Tongue (tissue), 1 donor: ENCODE measurements at regions not wholly inside any gene's neighbourhood (a gene's known extent, or its start where the extent isn't known, plus 50 kb on each side); places are given as distances from the start of the nearest gene placed in this dataset.
"Not testable (repeated sequence)": the region's sequence is repeated elsewhere in the genome, so short reads cannot be mapped to it uniquely, and the experiment has no call there.

Experiments
- DNase-seq: peaks from one replicate; pipeline ENCODE4 v3.0.0-alpha.2; 2015

- DNase-seq: not testable (repeated sequence)
Observed at GRCh38 chr20:30899370-30900079, 357.9 kb upstream of the DEFB115 start.

GRCh38 chr20:30900080-30900719 is 357.3 kb upstream of the DEFB115 start:
- not testable (repeated sequence) for DNase-seq

- DNase-seq: not testable (repeated sequence)
Observed at GRCh38 chr20:30905231-30905630, 352.2 kb upstream of the DEFB115 start.

GRCh38 chr20:30910937-30911725 is 346.3 kb upstream of the DEFB115 start:
- no peak for DNase-seq

GRCh38 chr20:30911832-30912660 is 345.4 kb upstream of the DEFB115 start:
- DNase-seq: not testable (repeated sequence)

- not testable (repeated sequence) for DNase-seq
Observed at GRCh38 chr20:30912661-30913026, 344.8 kb upstream of the DEFB115 start.

- not testable (repeated sequence) for DNase-seq
Observed at GRCh38 chr20:30916404-30916803, 341.1 kb upstream of the DEFB115 start.

GRCh38 chr20:30919514-30920188 is 337.8 kb upstream of the DEFB115 start:
- DNase-seq: no peak

- no peak for DNase-seq
Observed at GRCh38 chr20:30921286-30922071, 336.0 kb upstream of the DEFB115 start.

- DNase-seq: no peak
Observed at GRCh38 chr20:30922129-30922528, 335.3 kb upstream of the DEFB115 start.

GRCh38 chr20:30937790-30938189 is 319.7 kb upstream of the DEFB115 start:
- no peak for DNase-seq

- DNase-seq: no peak
Observed at GRCh38 chr20:30949761-30950160, 307.7 kb upstream of the DEFB115 start.

GRCh38 chr20:30951088-30951487 is 306.4 kb upstream of the DEFB115 start:
- DNase-seq: not testable (repeated sequence)

GRCh38 chr20:30956649-30957048 is 300.8 kb upstream of the DEFB115 start:
- DNase-seq: not testable (repeated sequence)

- not testable (repeated sequence) for DNase-seq
Observed at GRCh38 chr20:30959208-30959607, 298.3 kb upstream of the DEFB115 start.

- no peak for DNase-seq
Observed at GRCh38 chr20:30963591-30963990, 293.9 kb upstream of the DEFB115 start.

GRCh38 chr20:30975859-30976258 is 281.6 kb upstream of the DEFB115 start:
- DNase-seq: not testable (repeated sequence)

- no peak for DNase-seq
Observed at GRCh38 chr20:30985386-30985785, 272.1 kb upstream of the DEFB115 start.
